Retinal pigment epithelial cell (primary cell): ENCODE measurements at regions not wholly inside any gene's neighbourhood (a gene's known extent, or its start where the extent isn't known, plus 50 kb on each side); places are given as distances from the start of the nearest gene placed in this dataset.
A peak's percentile ranks its signal among the peaks of the same experiment; 100 is the strongest.

ENCODE experiments used
- DNase-seq: peaks from one replicate; pipeline ENCODE4 v3.0.0-alpha.2; 2010; ENCODE audit warnings: low read depth
- H3K4me3 ChIP-seq: 2 replicates; pipeline ENCODE4 v1.5.1; 2011; ENCODE audit warnings: mild to moderate bottlenecking, low read length, control low read depth, moderate library complexity
- TF ChIP-seq, protein P1 (sequence below): conservative IDR thresholded peaks from 2 replicates; pipeline ENCODE4 v1.5.1; 2011; ENCODE audit warnings: low read depth, low read length, control low read depth, inconsistent platforms

DNA sequence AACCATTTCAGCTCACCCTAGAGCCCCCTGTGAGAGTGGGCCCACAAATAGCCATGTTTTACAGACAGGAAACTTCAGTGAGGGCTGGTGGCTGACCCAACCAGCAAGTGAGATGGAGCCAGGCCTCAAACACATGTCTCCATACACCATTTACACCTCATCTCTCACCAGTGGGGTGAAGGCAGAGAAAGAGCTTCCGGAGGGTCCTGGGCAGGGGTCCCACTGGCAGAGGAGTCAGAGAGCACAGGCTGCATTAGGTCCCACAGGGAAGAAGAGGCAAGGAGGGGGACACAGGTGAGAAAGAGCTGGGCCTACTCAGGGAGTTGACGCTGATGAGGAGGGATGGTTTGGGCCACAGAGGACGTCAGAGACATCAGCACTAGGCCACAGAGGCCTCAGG is 172.6 kb downstream of the VEGFA start:
- H3K4me3 ChIP-seq, result no peak overlapping the region
- no peak for DNase-seq
- TF ChIP-seq, protein P1, sequence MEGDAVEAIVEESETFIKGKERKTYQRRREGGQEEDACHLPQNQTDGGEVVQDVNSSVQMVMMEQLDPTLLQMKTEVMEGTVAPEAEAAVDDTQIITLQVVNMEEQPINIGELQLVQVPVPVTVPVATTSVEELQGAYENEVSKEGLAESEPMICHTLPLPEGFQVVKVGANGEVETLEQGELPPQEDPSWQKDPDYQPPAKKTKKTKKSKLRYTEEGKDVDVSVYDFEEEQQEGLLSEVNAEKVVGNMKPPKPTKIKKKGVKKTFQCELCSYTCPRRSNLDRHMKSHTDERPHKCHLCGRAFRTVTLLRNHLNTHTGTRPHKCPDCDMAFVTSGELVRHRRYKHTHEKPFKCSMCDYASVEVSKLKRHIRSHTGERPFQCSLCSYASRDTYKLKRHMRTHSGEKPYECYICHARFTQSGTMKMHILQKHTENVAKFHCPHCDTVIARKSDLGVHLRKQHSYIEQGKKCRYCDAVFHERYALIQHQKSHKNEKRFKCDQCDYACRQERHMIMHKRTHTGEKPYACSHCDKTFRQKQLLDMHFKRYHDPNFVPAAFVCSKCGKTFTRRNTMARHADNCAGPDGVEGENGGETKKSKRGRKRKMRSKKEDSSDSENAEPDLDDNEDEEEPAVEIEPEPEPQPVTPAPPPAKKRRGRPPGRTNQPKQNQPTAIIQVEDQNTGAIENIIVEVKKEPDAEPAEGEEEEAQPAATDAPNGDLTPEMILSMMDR, result no peak

- TF ChIP-seq, protein P1, result no peak
- DNase-seq, result peak; percentile 52
- no peak overlapping the region for H3K4me3 ChIP-seq
Measured at GRCh38 chr6:43942011-43942442, 172.0 kb downstream of the VEGFA start.

DNA sequence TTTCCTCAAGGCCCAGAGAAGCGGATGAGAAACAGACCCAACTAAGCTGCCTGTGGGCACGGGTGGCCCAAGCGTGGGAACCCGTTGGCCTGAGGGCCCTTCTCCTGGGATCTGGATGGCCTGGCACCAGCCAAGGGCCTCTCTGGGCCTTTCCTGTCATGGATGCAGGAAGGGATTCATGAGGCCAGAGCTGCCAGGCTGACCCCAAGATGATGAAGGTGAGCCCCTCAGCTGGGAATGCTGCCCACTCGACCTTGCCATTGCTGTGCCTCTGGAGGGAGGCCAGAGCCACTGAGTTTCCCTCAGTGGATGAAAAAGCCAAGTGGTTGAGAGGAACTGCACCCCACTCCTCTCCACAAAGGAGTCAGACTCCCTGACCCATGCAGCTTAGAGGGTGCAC is 171.2 kb downstream of the VEGFA start:
- no peak for DNase-seq
- TF ChIP-seq, protein P1, result no peak
- H3K4me3 ChIP-seq, result no peak overlapping the region

GRCh38 chr6:43940393-43941087 is 170.5 kb downstream of the VEGFA start:
- TF ChIP-seq, protein P1, result no peak
- no peak for DNase-seq

GRCh38 chr6:43940071-43940392 is 170.0 kb downstream of the VEGFA start:
- TF ChIP-seq, protein P1, result no peak
- H3K4me3 ChIP-seq, result no peak overlapping the region
- no peak for DNase-seq

More at GRCh38 chr6:43940393-43941087, 170.5 kb downstream of the VEGFA start:
- no peak overlapping the region for H3K4me3 ChIP-seq

DNA sequence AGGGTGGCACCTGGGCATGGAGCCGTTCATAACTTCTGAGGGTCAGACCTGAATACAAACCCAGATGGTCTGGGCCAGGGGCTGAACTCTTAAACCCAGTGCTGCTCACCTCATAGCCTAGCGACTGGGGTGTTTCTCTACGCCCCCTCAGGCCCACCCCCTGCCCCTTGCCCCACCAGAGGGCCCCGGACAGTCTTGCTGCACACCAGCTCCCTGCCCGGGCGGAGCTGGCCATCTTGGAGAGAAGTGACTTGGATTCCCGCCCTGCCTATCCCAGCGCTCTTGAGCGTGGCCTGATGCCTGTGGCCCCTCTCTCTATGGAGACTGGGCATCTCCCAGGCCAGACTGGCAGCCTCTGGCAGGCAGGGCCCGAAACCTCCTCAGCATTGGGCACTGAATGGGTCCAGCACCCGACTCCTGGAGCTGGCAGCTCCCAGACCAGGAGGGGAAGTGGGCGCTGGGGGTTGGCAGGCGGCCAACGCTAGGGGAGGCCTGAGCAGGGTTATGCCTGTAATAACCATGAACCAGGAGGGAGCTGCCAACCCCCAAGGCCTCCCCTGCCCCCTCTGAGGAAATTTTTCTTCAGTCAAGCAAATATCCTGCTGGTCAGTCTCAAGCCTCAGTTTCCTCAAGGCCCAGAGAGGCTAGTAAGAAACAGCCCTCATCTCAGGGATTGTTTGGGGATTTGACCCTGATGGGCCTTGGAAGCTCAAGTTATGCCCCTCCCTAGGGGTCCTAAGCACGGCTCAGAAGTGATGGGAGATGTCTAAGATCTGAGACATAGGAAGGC is 169.5 kb downstream of the VEGFA start:
- no peak for DNase-seq
- no peak overlapping the region for H3K4me3 ChIP-seq
- TF ChIP-seq, protein P1, result no peak
